K562 (cell line): ENCODE measurements at regions not wholly inside any gene's neighbourhood (a gene's known extent, or its start where the extent isn't known, plus 50 kb on each side); places are given as distances from the start of the nearest gene placed in this dataset.

Experiments used
- ATAC-seq: fragments of 200-7000 bp; cut with Tn5 transposase; 3 replicates; pipeline ENCODE4 v1.9.1; 2020; ENCODE audit warnings: moderate library complexity
- BruUV-seq: library from RNA; stranded (reverse); fragments of 400-500 nt; replicated peaks from 2 replicates; lab custom pipeline; 2021; lab: Mats Ljungman, UMichigan
- CTCF ChIA-PET: fragments of 300-600 bp; formaldehyde crosslinking; extraction: SDS; loops from one replicate; lab custom pipeline; 2021; ENCODE audit warnings: low intra/inter-chr PET ratio; lab: Yijun Ruan, JAX
- POLR2A ChIA-PET: fragments of 300-600, 350-650 bp; sonication (Branson Sonifier 250); formaldehyde crosslinking; extraction: SDS; loops from one replicate; lab custom pipeline; 2021; ENCODE audit warnings: antibody characterized with exemption, inconsistent platforms; lab: Yijun Ruan, JAX
- DNase-seq, 4 experiments: peaks; one replicate each; pipeline versions ENCODE4 v3.0.0 to v3.0.0-alpha.2; 2011 to 2018; ENCODE audit warnings: low spot score in 3 of 4, mixed read lengths in 3 of 4; ENCODE audit errors: extremely low read depth in 1 of 4
- FAIRE-seq: peaks from 2 replicates; lab custom pipeline; 2011; peaks lifted over from hg19 to GRCh38; lab: Jason Lieb, UNC
- H2AFZ ChIP-seq: 2 replicates; pipeline ENCODE4 v1.6.0; 2011; ENCODE audit warnings: low read depth, low read length, control low read depth, inconsistent platforms
- H3K27ac ChIP-seq: fragments of 200-600 bp; 3 replicates; pipeline ENCODE4 v1.8.0; 2011; ENCODE audit warnings: low read depth, mild to moderate bottlenecking, control low read depth, inconsistent platforms, low read length, moderate library complexity, mixed read lengths; ENCODE audit errors: extremely low read depth
- H3K27me3 ChIP-seq, 2 experiments: fragments of 300-600 bp in 1 of 2; 2 replicates in 1 of 2; 3 replicates in 1 of 2; pipeline versions ENCODE4 v1.6.0 to v1.8.0; 2011; ENCODE audit warnings: inconsistent platforms in 2 of 2, low read length in 2 of 2, mild to moderate bottlenecking in 1 of 2, mixed read lengths in 1 of 2, moderate library complexity in 1 of 2; ENCODE audit not compliant: control insufficient read depth in 2 of 2, insufficient read depth in 2 of 2
- H3K36me3 ChIP-seq: fragments of 300-600 bp; 3 replicates; pipeline ENCODE4 v1.8.0; 2011; ENCODE audit warnings: mild to moderate bottlenecking, low read length, inconsistent platforms; ENCODE audit not compliant: control insufficient read depth, insufficient read depth
- H3K4me1 ChIP-seq, 2 experiments: fragments of 200-600 bp in 1 of 2; replicated peaks in 1 of 2; 2 replicates in 1 of 2; 3 replicates in 1 of 2; pipeline versions ENCODE4 v1.5.1 to v1.8.0; 2011; ENCODE audit warnings: inconsistent platforms in 2 of 2, low read length in 2 of 2, mild to moderate bottlenecking in 1 of 2, mixed read lengths in 1 of 2, moderate library complexity in 1 of 2; ENCODE audit not compliant: control insufficient read depth in 2 of 2, insufficient read depth in 2 of 2
- H3K4me2 ChIP-seq: 2 replicates; pipeline ENCODE4 v1.6.1; 2011; ENCODE audit warnings: low read length, control low read depth, inconsistent platforms, mixed read lengths; ENCODE audit not compliant: insufficient read depth
- H3K4me3 ChIP-seq: fragments of 200-600 bp; sonication (generic), shearing (Covaris generic); 2 replicates; pipeline ENCODE4 v1.5.1; 2016; ENCODE audit warnings: control low read depth, inconsistent platforms
- H3K79me2 ChIP-seq: fragments of 200-600 bp; 3 replicates; pipeline ENCODE4 v1.8.0; 2011; ENCODE audit warnings: low read length, inconsistent platforms; ENCODE audit not compliant: control insufficient read depth, insufficient read depth
- H3K9ac ChIP-seq, 2 experiments: 2 replicates each; pipeline versions ENCODE4 v1.6.0 to v1.6.1; 2011; ENCODE audit warnings: low read depth in 2 of 2, low read length in 2 of 2, control low read depth in 1 of 2, inconsistent platforms in 1 of 2, mild to moderate bottlenecking in 1 of 2, mixed read lengths in 1 of 2; ENCODE audit not compliant: insufficient read depth in 1 of 2
- H3K9me1 ChIP-seq: one replicate; pipeline ENCODE4 v1.6.0; 2011; ENCODE audit warnings: inconsistent platforms, mild to moderate bottlenecking, low read length, moderate library complexity; ENCODE audit not compliant: control insufficient read depth, insufficient read depth
- H3K9me3 ChIP-seq: replicated peaks from 2 replicates; pipeline ENCODE4 v1.5.1; 2011; ENCODE audit warnings: low read depth, low read length, inconsistent platforms; ENCODE audit not compliant: control insufficient read depth, insufficient read depth
- H4K20me1 ChIP-seq: replicated peaks from 2 replicates; pipeline ENCODE4 v1.6.1; 2011; ENCODE audit warnings: low read length, inconsistent platforms, mixed read lengths; ENCODE audit not compliant: control insufficient read depth, insufficient read depth
- CHD1 ChIP-seq: fragments of 200-600 bp; sonication (generic); IDR thresholded peaks from one replicate; pipeline ENCODE4 v1.6.1; 2012; ENCODE audit warnings: mild to moderate bottlenecking, moderate library complexity, low read length, inconsistent platforms
- U2AF2 ChIP-seq: fragments of 200-400 bp; formaldehyde crosslinking; optimal IDR thresholded peaks from 2 replicates; pipeline ENCODE3; 2017; ENCODE audit warnings: low read depth, mild to moderate bottlenecking, low read length
- ZBTB7A ChIP-seq: IDR thresholded peaks from 2 replicates; pipeline ENCODE4 v1.6.1; 2011; ENCODE audit warnings: low read depth, mild to moderate bottlenecking, low read length, moderate library complexity, borderline replicate concordance; ENCODE audit not compliant: control insufficient read depth
- WGBS: fragments of 100-300 bp; shearing (Covaris generic); methylation state at CpG from one replicate; pipeline ENCODE4 v1.1.6; 2016; ENCODE audit warnings: low coverage, mixed read lengths; ENCODE audit not compliant: insufficient coverage; ENCODE audit errors: missing lambda C conversion rate; 5-methylcytosine and 5-hydroxymethylcytosine counted together
- in situ Hi-C: fragments of 300-500 bp; cut with MboI; formaldehyde crosslinking; loops from 4 replicates; pipeline ENCODE4 v1.15.0; 2018; ENCODE audit warnings: inconsistent platforms, mixed read lengths
- intact Hi-C: fragments of 100-400 bp; cut with micrococcal nuclease; formaldehyde crosslinking; loops from 2 replicates; pipeline ENCODE4 v1.14.2; 2022

GRCh38 chr2:188209218-188209617, 82.5 kb upstream of the GULP1 start:
- Histone ChIP-seq H3K4me3 (no peak overlapping the region), H3K36me3 (no peaks in the 10 kb centered on the region)

DNA sequence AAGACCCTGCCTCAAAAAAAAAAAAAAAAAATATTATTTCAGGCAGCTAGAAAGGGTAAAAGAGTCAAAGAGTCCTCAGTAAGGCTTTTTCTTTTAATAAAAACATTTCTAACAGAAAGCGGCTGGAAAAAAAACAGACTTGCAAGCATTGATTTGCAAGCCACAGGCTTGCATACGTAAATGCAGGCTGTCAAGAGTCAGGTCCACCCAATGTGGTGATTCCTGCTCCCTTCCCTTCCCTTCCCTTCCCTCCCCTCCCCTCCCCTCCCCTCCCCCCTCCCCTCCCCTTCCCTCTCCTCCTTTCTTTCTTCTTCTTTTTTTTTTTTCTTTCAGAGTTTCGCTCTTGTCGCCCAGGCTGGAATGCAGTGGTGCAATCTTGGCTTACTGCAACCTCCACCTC, 74.4 kb upstream of the GULP1 start:
- Histone ChIP-seq H3K27me3 (no peaks in the 10 kb centered on the region), H3K9ac (no peak overlapping the region), H3K79me2 (no peaks in the 10 kb centered on the region), H3K4me1 (no peaks in the 10 kb centered on the region), H3K9me3 (no peaks in the 10 kb centered on the region), H3K9me1 (no peaks in the 10 kb centered on the region), H3K27ac (no peak overlapping the region), H3K4me2 (no peak overlapping the region), H3K4me3 (no peak overlapping the region), H2AFZ (no peak overlapping the region), H3K36me3 (no peaks in the 10 kb centered on the region), H4K20me1 (no peaks in the 10 kb centered on the region)
- DNase-seq, result no peak
- intact Hi-C loops (no loop called here), in situ Hi-C loops (no loop called here)
- no TSS peak for BruUV-seq
- WGBS, result 72% methylated on average over 2 of the region's 4 CpGs
- no peak for TF ChIP-seq ZBTB7A
- POLR2A ChIA-PET, result no interaction called here
- FAIRE-seq, result no peak
- ATAC-seq, result no peak
- CTCF ChIA-PET, result no interaction called here

More at GRCh38 chr2:188209218-188209617, 82.5 kb upstream of the GULP1 start:
- no TSS peak for BruUV-seq
- Histone ChIP-seq H4K20me1 (no peaks in the 10 kb centered on the region), H3K4me1 (no peaks in the 10 kb centered on the region; a peak in 1 of 5 replicates), H3K27ac (no peak overlapping the region), H3K9me1 (no peaks in the 10 kb centered on the region), H3K4me2 (no peak overlapping the region), H3K79me2 (no peaks in the 10 kb centered on the region), H3K9ac (no peak overlapping the region), H2AFZ (no peak overlapping the region), H3K9me3 (no peaks in the 10 kb centered on the region), H3K27me3 (no peaks in the 10 kb centered on the region)
- DNase-seq (no peak), FAIRE-seq (no peak), ATAC-seq (no peak)
- intact Hi-C loops (loop anchor here (10.0 kb wide), 1 partner anchor 156 kb away; no protein-coding TSS in a partner anchor), in situ Hi-C loops (no loop called here)
- POLR2A ChIA-PET, result no interaction called here
- TF ChIP-seq CHD1 (no peak), U2AF2 (no peak)
- CTCF ChIA-PET, result no interaction called here
